Rectal smooth muscle tissue (tissue), 1 donor: ENCODE measurements at regions not wholly inside any gene's neighbourhood (a gene's known extent, or its start where the extent isn't known, plus 50 kb on each side); places are given as distances from the start of the nearest gene placed in this dataset.
"Not testable (repeated sequence)": the region's sequence is repeated elsewhere in the genome, so short reads cannot be mapped to it uniquely, and the experiment has no call there.

ENCODE experiments used
- H3K27ac ChIP-seq: one replicate; pipeline ENCODE4 v1.7.0; 2013; ENCODE audit warnings: low read depth, low read length, inconsistent platforms
- H3K27me3 ChIP-seq: one replicate; pipeline ENCODE4 v1.7.0; 2013; ENCODE audit warnings: low read length; ENCODE audit not compliant: control insufficient read depth, insufficient read depth
- H3K36me3 ChIP-seq: one replicate; pipeline ENCODE4 v1.7.0; 2013; ENCODE audit warnings: low read length; ENCODE audit not compliant: control insufficient read depth, insufficient read depth
- H3K4me1 ChIP-seq: one replicate; pipeline ENCODE4 v1.7.0; 2013; ENCODE audit warnings: low read length; ENCODE audit not compliant: control insufficient read depth, insufficient read depth
- H3K4me3 ChIP-seq: one replicate; pipeline ENCODE4 v1.7.0; 2013; ENCODE audit warnings: low read length
- H3K9ac ChIP-seq: one replicate; pipeline ENCODE4 v1.7.0; 2013; ENCODE audit warnings: low read length

DNA sequence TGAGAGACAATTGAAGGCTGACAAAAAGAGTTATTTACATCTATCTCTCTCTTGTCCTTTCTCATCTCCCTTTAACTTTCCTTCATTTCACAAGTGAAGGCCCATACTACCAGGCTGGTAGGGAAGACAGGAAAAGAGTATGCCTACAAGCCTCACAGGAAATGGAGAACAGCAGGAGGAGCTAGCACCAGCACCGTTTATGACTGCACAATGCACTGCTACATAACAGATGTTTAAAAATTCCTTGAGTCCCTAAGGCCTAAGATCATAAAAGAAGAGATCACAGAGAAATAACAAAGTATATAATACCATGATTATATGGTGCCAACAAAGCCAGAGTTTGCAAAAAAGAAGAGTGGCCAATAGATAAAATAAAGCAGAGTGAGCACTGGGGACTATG, 194.8 kb downstream of the UNC5CL start:
- no peaks in the 10 kb centered on the region for H3K4me1 ChIP-seq
- no peak overlapping the region for H3K4me3 ChIP-seq
- no peak overlapping the region for H3K27ac ChIP-seq
- no peak overlapping the region for H3K9ac ChIP-seq
- H3K27me3 ChIP-seq = no peaks in the 10 kb centered on the region
- no peaks in the 10 kb centered on the region for H3K36me3 ChIP-seq

DNA sequence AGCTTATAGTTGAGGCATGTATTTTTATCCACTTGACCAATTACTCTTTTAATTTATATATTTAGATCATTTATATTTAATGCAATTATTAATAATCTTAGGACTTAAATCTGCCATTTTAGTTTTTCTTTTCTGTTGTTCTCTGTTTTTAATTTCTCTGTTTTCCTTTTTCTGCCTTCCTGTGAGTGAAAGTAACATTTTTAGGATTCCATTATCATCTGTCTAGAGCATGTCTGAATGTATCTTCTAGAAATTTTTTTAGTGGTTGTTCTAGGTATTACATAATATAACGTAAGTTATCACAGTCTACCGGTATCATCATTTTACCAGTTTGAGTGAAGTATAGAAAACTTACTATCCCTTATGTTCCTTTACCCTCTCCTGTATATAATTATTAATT, 197.3 kb downstream of the UNC5CL start:
- Histone ChIP-seq H3K36me3 (no peaks in the 10 kb centered on the region), H3K4me3 (no peak overlapping the region), H3K27ac (no peak overlapping the region), H3K9ac (no peak overlapping the region), H3K27me3 (no peaks in the 10 kb centered on the region), H3K4me1 (no peaks in the 10 kb centered on the region)

DNA sequence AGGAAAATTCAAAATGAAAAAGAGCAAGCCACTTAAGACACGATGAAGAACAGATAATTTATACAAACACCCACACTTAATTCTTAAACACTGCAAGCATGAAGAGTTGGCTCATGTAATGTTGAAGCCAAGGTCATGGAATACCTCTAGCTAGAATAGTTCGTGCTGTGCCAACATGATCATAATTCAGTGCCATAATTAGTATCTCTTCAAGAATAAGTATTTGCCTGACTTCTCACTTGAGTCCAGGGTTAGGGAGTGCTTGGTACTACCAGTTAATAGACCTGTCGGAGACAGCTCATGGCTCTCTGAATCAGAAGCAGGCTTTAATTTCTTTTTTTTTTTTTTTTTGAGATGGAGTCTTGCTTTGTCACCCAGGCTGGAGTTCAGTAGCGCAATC, 206.3 kb downstream of the UNC5CL start:
- no peak overlapping the region for H3K27ac ChIP-seq
- no peaks in the 10 kb centered on the region for H3K27me3 ChIP-seq
- H3K4me3 ChIP-seq = no peak overlapping the region
- H3K4me1 ChIP-seq = no peaks in the 10 kb centered on the region
- H3K36me3 ChIP-seq = no peaks in the 10 kb centered on the region
- no peak overlapping the region for H3K9ac ChIP-seq

DNA sequence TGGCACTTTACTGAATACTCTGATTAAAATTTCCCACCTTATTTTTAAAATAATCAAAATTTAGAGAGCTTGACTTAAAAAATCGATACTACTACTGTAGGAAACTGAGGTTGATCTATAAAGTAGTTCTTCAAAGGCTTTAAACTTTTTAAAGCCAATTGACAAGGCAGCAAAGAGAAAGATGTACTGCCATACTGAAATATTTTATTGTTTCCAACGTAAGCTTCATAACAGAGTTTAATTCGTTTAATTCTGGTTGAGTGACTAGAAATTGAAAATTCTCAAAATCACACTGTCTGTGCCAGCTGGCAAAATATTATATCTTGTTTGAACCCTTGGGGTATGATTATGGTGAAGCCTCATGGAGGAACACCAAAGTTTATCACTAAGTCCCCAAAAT, 207.6 kb downstream of the UNC5CL start:
- H3K9ac ChIP-seq = no peak overlapping the region
- H3K4me1 ChIP-seq = no peaks in the 10 kb centered on the region
- no peak overlapping the region for H3K27ac ChIP-seq

DNA sequence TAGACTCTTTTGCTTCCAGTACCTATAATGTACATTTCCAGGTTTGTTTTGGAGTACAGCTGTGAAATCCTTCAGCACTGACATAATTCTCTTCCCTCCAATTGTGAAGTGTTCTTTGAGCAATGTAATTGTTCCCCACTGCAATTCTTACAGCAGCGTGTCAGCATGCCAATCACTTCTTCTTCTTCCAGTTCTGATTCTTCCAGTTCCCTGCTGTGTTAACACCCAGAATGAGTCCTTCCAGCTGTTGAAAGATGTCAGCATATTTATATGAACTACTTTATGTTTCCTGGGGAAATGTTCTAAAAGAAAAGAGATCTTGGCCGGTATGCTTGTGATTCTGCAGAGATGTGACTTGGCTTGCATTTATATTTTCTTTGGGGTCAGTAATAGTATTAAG, 213.9 kb downstream of the UNC5CL start:
- no peak overlapping the region for H3K27ac ChIP-seq
- no peaks in the 10 kb centered on the region for H3K27me3 ChIP-seq
- H3K4me3 ChIP-seq = no peak overlapping the region
- H3K4me1 ChIP-seq = no peaks in the 10 kb centered on the region
- no peaks in the 10 kb centered on the region for H3K36me3 ChIP-seq
- H3K9ac ChIP-seq = no peak overlapping the region

More for the DNA sequence above, 207.6 kb downstream of the UNC5CL start:
- no peaks in the 10 kb centered on the region for H3K27me3 ChIP-seq
- H3K36me3 ChIP-seq = no peaks in the 10 kb centered on the region
- H3K4me3 ChIP-seq = no peak overlapping the region

DNA sequence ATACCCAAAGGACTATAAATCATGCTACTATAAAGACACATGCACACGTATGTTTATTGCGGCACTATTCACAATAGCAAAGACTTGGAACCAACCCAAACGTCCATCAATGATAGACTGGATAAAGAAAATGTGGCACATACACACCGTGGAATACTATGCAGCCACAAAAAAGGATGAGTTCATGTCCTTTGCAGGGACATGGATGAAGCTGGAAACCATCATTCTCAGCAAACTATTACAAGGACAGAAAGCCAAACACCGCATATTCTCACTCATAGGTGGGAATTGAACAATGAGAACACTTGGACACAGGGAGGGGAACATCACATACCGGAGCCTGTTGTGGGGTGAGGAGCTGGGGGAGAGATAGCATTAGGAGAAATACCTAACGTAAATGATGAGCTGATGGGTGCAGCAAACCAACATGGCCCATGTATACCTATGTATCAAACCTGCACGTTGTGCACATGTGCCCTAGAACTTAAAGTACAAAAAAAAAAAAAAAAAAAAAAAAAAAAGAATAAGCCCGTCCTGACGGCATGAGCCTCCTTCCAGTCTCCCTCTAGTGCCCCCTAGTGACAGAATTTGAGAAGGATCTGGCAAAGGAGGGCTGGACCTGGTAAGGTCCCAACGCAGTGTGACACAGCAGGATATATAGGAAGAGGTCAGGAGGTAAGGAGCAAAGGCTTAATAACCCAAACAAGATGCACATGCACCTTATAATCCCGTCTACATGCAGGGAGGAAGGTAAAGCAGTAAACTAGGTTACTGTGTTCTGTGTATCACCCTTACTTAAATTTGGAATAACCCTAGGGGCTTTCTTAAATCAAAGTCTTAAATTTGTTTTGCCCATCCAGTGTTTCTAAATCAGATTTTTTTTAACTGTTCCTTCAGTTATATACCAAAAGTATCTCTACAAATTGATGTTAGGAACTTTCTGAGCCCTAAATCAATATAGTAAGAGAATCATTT, 214.8 kb downstream of the UNC5CL start:
- H3K36me3 ChIP-seq, H3K27ac ChIP-seq, H3K27me3 ChIP-seq, H3K9ac ChIP-seq, H3K4me1 ChIP-seq, H3K4me3 ChIP-seq: not testable (repeated sequence)

DNA sequence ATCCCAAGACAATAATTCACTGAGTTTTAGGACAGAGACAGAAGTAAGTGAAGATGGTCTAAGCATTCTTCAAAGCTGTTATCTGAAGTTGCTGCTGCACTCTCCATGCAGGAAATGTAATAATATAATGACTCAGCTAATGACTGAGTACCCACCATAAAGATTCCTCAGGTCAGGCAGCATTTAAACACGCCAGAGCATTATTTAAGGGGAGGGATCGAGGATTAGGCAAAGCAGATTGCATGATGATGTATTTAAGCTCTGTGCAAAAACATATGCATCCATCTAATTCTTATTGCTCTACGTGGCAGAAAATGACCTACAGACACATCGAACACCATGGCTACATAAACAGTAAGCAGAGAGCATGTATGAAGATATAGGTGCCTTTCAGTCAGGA, 216.4 kb downstream of the UNC5CL start:
- no peaks in the 10 kb centered on the region for H3K36me3 ChIP-seq
- H3K27ac ChIP-seq = no peak overlapping the region
- no peaks in the 10 kb centered on the region for H3K4me1 ChIP-seq
- no peak overlapping the region for H3K9ac ChIP-seq
- no peak overlapping the region for H3K4me3 ChIP-seq
- no peaks in the 10 kb centered on the region for H3K27me3 ChIP-seq

DNA sequence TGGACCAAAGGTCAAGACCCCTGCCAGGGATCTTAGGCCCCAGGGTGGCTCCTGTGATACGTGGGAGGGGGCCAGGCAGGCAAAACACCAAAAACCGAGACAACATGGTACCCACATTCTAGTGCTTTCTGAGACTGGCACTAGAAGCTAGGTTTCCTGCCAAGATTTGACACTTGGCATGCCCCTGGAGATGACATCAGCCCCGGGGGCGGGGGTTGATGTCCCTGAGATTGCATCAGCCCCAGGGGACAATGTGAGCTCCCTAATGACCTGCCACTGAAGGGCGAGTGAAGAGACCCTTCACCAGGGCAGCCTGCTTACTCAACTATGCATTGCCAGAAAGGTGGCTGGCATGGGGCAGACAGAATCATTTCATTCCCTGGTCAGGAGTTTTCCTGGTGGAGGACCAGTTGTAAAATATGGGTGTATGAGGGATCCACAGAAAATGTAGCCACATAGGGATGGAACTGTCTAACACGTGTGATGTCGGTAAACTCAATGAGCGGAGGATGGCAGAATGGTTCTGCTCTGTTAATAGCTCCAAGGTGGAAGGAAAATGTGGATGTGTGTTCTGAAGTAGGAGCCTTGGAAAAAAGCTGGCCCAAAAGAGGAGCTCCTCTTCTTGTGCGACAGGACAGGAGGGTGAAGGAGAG, 219.7 kb downstream of the UNC5CL start:
- Histone ChIP-seq H3K9ac (no peak overlapping the region), H3K36me3 (no peaks in the 10 kb centered on the region), H3K4me3 (no peak overlapping the region), H3K4me1 (no peaks in the 10 kb centered on the region), H3K27ac (no peak overlapping the region), H3K27me3 (no peaks in the 10 kb centered on the region)

DNA sequence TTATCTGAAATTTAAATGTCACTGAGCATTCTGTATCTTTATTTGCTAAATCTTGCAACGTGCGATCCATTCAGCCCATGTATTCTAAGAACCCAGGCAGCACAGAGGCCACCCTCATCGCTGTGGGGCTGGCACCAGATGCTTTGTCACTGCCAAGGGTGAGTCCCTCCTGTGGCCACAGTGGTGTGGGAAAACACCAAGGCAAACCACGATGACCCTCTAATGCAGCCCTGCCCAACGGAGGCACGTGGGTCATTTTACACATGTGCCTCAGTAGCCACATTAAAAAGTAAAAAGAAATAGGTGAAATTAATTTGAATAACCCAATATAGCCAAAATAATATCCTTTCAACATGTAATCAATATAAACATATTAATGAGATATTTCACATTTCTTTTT, 221.7 kb downstream of the UNC5CL start:
- Histone ChIP-seq H3K27me3 (no peaks in the 10 kb centered on the region), H3K36me3 (no peaks in the 10 kb centered on the region)

DNA sequence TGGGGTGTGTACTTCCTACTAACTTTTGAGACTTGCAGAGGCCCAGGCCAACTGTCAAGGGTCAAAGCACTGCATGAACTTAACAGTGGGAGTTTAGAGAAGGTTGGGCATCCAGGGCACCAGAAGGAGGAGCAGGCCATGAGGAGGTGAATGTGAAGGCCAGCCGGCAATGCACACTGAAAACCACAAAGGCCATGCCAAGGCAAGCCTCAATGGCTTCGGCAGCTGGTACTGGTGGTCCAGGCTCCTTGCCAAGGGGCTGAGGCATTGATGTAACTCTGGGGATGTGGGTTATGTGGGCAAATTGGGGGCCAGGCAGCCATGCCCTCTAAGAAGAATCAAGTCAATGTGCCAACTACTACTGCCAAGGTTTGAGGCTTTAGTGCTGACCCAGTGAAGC, 222.4 kb downstream of the UNC5CL start:
- H3K4me3 ChIP-seq = no peak overlapping the region
- no peaks in the 10 kb centered on the region for H3K27me3 ChIP-seq
- no peak overlapping the region for H3K27ac ChIP-seq
- no peaks in the 10 kb centered on the region for H3K4me1 ChIP-seq
- no peak overlapping the region for H3K9ac ChIP-seq
- H3K36me3 ChIP-seq = no peaks in the 10 kb centered on the region

More for the DNA sequence above, 221.7 kb downstream of the UNC5CL start:
- no peak overlapping the region for H3K4me3 ChIP-seq
- H3K9ac ChIP-seq = no peak overlapping the region
- H3K4me1 ChIP-seq = no peaks in the 10 kb centered on the region
- H3K27ac ChIP-seq = no peak overlapping the region

DNA sequence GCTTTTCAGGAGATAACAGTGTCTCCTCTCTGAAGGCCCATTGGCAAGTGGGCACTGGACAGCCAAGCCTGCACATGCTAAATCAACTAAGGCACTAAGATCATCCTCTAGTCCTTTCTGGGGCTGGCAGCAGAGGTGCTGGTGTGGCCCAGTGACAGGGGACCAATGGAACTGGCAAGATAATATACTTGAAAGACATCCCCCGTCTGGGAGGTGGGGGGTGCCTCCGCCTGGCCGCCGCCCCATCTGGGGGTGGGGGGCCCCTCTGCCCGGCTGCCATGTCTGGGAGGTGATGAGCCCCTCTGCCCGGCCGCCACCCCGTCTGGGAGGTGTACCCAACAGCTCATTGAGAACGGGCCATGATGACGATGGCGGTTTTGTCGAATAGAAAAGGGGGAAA, 223.3 kb downstream of the UNC5CL start:
- H3K9ac ChIP-seq = no peak overlapping the region
- no peak overlapping the region for H3K4me3 ChIP-seq
- H3K36me3 ChIP-seq = no peaks in the 10 kb centered on the region
- no peaks in the 10 kb centered on the region for H3K4me1 ChIP-seq
- H3K27ac ChIP-seq = no peak overlapping the region
- no peaks in the 10 kb centered on the region for H3K27me3 ChIP-seq

DNA sequence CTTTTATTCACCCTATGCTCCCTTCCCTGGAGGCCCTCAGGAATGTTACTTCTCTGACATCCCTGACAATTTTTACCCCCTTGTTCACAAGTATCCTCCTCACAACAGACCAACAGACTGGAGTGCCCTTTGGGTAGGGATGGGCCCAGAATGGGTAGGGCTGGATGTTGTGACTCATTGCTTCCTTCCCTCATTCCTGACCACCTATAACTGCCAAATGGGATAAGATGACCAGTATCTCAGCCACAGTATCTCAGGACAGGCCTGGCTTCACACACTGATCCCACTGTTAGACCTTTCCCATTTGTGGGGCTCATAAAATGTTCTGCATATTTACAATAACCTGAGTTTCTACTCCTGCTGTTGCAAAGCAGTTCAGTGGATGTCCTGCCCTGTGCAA, 223.0 kb upstream of the LRFN2 start:
- Histone ChIP-seq H3K36me3 (no peaks in the 10 kb centered on the region), H3K9ac (no peak overlapping the region), H3K4me1 (no peaks in the 10 kb centered on the region), H3K27me3 (no peaks in the 10 kb centered on the region), H3K4me3 (no peak overlapping the region), H3K27ac (no peak overlapping the region)

DNA sequence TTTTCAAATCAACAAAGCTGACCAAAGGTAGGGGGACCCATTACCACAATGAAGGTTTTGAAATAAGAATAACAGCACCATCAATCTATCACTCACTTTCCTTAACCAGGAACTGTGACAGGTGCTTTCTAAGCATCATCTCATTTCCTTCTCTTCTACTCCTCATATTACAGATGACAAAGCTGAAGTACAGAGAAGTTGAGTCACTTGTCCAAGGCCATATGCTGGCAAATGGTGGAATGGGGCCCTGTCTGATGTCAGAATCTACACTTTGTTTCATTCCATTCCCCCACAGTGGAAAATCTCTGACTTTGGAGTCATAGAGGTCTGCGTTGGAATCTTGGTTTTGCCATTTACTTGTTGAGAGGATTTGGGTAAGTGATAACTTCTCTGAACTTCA, 222.5 kb upstream of the LRFN2 start:
- Histone ChIP-seq H3K9ac (no peak overlapping the region), H3K4me1 (no peaks in the 10 kb centered on the region), H3K27ac (no peak overlapping the region)

More for the DNA sequence above, 222.5 kb upstream of the LRFN2 start:
- Histone ChIP-seq H3K4me3 (no peak overlapping the region), H3K27me3 (no peaks in the 10 kb centered on the region), H3K36me3 (no peaks in the 10 kb centered on the region)
